GM12874 (cell line): ENCODE measurements at regions not wholly inside any gene's neighbourhood (a gene's known extent, or its start where the extent isn't known, plus 50 kb on each side); places are given as distances from the start of the nearest gene placed in this dataset.

ENCODE experiments used
- CTCF ChIP-seq: IDR thresholded peaks from 2 replicates; pipeline ENCODE4 v1.5.1; 2011; ENCODE audit warnings: low read depth, mild to moderate bottlenecking, control low read depth, low read length, moderate library complexity; ENCODE audit not compliant: insufficient read depth

GRCh38 chr12:34394211-34395055 lies 372.1 kb downstream of the ALG10 start:
- no peak for TF ChIP-seq CTCF

GRCh38 chr12:34395056-34396005 lies 373.0 kb downstream of the ALG10 start:
- no peak for TF ChIP-seq CTCF

- TF ChIP-seq CTCF: no peak
These were observed 373.9 kb downstream of the ALG10 start for GRCh38 chr12:34396006-34396860.

GRCh38 chr12:34396861-34397590 lies 374.7 kb downstream of the ALG10 start:
- TF ChIP-seq CTCF: no peak

DNA sequence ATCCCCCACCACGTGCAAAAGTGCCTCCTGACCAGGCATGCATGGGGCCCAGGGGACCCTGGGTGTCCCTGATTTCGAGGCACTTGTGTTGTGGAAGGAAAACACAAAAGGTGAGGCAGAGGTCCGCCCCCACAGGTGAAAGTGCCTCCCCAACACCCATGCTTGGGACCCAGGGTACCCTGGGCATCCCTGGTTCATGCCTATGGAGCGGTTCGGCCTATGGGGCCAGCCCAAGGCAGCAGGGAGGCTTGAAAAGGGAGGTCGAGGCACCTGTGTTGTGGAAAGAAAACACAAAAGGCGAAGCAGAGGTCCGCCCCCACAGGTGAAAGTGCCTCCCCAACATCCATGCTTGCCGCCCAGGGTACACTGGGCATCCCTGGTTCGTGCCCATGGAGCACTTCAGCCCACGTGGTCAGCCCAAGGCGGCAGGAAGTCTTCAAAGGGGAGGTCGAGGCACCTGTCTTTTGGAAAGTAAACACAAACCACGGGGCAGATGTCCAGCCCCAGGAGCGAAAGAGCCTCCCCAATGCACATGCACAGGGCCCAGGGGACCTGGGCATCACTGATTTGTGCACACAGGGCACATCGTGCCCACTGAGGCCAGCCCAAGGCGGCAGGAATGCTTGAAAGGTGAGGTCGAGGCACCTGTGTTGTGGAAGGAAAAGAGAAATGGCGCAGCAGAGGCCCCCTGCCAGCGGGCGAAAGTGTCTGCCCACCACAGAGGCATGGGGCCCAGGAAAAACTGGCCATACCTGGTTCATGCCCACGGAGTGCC lies 375.5 kb downstream of the ALG10 start:
- no peak for TF ChIP-seq CTCF

DNA sequence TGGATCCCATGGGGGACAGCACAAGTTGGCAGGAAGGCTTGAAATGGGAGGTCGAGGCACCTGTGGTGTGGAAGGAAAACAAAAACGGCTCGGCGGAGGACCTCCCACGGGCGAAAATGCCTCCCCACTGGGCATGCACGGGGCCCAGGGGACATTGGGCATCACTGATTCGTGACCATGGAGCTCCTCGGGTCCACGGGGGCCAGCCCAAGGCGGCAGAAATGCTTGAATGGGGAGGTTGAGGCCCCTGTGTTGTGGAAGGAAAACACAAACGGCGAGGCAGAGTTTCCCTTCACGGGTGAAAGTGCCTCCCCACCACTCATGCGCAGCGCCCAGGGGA lies 376.0 kb downstream of the ALG10 start:
- no peak for TF ChIP-seq CTCF
